ENCODE measurements at regions not wholly inside any gene's neighbourhood (a gene's known extent, or its start where the extent isn't known, plus 50 kb on each side); places are given as distances from the start of the nearest gene placed in this dataset.

- DNase-seq: no peak
Measured at GRCh38 chr20:19807946-19808330, 49.9 kb downstream of the RIN2 start.

DNA sequence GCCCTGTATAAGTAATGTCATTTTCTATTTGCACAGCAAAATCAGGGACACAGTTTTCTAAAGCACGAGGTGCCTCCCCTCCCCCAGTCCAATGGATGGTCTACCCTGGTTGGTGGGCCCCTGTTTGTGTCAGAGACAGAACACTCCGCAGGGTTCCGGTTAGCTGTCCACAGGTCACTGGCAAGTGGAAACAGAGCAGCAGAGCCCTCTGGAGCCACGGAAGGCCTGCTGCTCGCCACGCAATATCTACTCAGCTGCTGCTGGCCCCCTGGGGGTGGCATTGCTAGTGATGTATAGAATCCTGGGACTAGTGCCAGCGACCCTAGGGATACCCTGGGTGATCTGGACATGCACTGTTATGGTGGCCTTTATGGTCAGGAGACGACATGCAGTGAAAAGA lies 50.4 kb downstream of the RIN2 start:
- DNase-seq: no peak

DNA sequence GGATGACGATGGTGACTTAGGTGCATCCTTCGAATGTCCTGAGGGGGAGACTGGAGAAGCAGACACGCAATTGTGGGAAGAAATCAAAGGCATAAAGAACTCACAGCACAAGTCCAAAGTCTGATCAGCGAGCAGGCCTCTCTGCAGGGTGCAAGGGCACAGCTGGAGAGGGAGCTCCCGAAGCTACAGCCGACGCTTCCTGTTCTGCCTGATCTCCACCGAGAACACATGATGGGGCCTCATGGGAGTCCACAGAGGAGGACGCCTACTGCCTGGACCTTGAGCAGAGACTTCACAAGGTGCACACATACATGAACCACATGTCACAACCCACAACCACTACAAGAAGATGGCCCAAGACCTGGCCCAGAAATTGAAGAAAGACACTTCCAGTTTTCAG lies 51.4 kb downstream of the RIN2 start:
- no peak for DNase-seq

- no peak for DNase-seq
Measured at GRCh38 chr20:19811231-19811630, 53.2 kb downstream of the RIN2 start.

GRCh38 chr20:19812056-19812455 lies 54.0 kb downstream of the RIN2 start:
- no peak for DNase-seq

DNA sequence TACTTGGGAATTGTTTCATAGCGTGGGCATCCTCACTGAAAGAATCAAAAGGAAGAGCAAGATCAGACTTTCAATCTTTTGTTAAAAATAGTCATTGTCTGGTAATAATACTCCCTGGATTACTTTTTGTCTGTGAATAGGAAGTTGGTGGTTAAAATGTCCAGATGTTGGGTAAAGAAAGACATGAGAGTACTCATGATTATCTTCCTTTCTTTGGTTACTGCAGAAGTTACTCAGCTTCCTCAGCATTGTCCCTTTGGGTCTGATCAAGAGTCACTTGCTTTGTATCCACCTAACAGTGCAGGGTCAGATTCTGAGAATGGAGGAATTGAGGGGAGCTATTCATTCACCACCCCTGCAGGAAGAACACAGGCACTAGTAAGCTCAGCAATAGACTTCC lies 54.6 kb downstream of the RIN2 start:
- no peak for DNase-seq

- no peak for DNase-seq
Measured at GRCh38 chr20:19813846-19814640, 56.0 kb downstream of the RIN2 start.

- DNase-seq: no peak
Measured at GRCh38 chr20:19815553-19815991, 57.5 kb downstream of the RIN2 start.

- DNase-seq: no peak
Measured at GRCh38 chr20:19816386-19816785, 58.3 kb downstream of the RIN2 start.

- DNase-seq: no peak
Measured at GRCh38 chr20:19817017-19817416, 59.0 kb downstream of the RIN2 start.

- DNase-seq: no peak
Measured at GRCh38 chr20:19819149-19819548, 61.1 kb downstream of the RIN2 start.

DNA sequence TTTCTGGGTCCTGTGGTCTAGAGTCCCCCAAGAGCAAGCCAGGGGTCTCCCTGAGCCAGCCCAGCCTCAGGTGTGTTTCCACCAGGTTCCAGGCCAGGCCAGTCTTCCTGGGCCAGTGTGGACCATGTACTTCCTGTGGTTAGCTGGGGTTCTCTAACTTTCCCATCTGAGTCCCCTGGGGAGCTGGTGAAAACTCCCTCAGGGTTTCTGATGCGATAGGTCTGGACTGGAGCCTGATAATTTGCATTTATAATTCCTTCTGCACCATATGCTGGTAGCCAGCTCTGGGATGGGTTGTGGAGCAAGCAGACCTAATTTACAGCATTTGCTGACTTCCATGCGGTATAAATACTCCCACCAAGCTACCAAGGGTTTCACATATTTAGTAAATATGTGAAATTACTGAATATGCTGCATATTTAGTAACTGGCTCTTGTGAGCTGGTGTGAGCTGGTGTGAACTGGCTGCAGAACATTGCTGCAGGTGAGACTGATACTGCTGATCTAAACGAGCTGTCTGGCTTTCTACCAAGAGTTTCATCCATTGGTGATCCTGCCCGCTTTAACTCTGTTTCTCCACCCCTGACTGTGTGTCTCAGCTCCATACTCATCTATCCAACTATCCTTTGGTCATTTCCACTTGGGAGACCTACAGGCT lies 62.6 kb downstream of the RIN2 start:
- DNase-seq: no peak

- DNase-seq: no peak
Measured at GRCh38 chr20:19821606-19822005, 63.5 kb downstream of the RIN2 start.

GRCh38 chr20:19823216-19823615 lies 65.2 kb downstream of the RIN2 start:
- no peak for DNase-seq

DNA sequence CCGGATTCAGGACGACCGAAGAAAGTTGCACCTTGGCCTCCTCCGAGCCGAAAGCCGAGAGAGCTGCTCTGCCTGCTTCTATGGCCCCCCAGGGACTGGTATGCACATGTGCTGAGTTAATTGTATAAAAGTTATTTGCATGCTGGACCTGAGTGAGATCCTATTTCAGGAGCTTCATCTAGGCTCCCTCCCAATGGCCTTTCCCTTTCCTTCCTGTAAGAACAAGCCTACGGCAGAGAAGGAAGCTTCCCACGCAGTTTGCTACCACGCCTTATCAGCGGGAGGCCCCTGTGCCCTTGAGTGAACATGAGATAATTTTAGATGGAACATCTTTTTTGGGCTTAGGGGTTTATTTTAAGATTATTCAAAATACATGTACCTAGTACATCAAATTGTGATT lies 65.9 kb downstream of the RIN2 start:
- DNase-seq: no peak

DNA sequence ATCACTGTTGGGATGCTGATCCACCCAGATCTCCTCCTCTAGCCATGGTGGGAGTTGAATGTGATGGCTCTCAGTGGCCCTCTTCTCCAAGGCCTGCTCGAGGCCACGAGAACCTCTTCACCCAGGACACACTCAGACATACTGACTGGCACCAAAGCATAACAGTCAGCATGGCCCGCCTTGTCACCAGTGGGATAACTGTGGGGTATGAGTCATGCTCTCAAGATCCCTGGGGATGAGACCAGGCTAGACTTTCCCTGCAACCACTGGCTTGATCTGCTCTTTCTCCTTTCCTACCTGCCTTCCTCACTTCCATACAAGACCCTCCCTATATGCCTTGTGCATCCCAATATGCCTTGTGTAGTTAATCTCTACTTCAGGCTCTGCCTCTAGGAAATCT lies 66.8 kb downstream of the RIN2 start:
- DNase-seq: no peak

GRCh38 chr20:19826179-19826914 lies 68.3 kb downstream of the RIN2 start:
- DNase-seq: no peak

DNA sequence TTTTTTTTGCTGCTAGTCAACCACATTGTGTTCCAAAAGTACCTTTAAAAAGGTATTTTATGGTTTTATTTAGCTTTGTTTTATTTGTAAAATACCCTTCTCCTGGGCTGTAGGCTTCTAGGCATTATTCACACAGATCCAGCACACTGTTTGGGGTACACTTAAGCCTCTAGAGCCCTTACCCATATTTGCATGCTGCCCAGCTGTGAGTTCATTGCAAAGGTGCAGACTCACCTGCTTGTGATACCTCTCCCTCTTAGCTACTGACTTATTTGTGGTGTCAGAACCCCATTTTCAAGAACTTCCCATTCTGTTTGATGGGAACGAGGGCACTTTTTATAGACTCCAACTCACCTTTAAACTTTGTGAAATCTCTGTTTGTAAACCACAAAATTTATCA lies 69.8 kb downstream of the RIN2 start:
- no peak for DNase-seq

DNA sequence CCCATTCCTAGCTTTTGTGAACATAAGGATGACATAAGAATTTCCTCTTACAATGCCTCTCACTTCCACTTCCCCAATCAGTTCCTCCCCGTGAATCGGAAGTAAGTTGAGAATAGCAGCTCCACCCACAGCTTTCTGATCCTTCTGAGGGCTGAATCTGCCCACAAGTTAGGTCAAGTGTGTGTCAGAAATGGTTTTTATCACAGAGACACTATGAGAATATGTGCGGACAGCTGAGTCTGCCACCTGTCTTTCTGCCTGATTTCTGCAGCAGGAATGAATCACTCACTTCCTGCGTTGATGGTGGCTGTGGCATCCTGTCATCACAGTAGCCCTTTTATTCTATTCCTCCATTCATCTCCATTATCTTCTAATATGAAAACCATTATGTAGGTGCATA lies 70.2 kb downstream of the RIN2 start:
- no peak for DNase-seq

DNA sequence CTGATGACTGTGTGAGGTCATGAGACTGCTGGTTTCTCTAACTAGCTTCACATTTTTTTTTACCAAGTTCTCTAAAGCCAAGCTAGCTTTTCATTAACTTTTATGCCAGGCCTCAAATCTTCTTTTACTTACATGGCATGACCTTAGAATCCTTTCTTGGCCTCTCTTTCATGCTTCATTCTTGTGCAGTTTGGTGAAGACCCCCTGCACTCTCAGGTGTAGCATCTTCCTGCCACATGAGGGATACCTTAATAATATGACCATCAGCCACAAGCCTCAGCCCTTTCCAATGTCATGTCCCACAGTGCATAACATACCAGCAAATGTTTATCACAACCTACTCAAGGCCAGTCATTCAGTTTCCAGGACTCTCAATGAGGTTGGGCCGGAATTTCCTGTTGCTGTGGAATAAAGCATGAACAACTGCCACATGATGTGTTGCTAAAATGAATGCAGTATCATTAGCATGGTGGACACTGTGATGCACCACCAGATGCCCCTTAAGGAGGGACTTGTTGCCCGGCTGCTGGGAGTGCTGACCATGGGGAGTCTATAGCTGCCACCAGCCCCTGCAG lies 72.2 kb downstream of the RIN2 start:
- DNase-seq: no peak

GRCh38 chr20:19832875-19833274 lies 74.8 kb downstream of the RIN2 start:
- DNase-seq: no peak

DNA sequence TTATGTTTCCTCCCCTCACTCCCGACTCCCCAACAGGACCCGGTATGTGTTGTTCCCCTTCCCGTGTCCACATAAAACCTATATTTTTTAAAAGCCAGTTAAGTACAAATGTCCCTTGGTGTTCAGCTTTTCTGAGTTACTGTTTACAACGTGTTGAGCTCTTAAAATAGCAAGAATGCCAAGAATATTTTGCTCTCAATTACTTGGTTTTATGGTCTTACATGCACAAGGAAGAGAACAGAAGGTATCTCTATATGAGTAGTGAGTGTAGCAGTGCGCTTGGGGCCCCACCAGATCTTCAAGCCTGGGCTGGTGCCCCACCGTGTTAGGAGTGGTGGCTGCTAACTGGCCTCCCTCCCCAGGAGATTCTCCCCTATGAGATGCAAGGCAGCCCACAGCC lies 75.3 kb downstream of the RIN2 start:
- DNase-seq: no peak

- DNase-seq: no peak
Measured at GRCh38 chr20:19834287-19834686, 76.2 kb downstream of the RIN2 start.

GRCh38 chr20:19834783-19835182 lies 76.7 kb downstream of the RIN2 start:
- no peak for DNase-seq
